COLO668 (cell line): ENCODE measurements at regions not wholly inside any gene's neighbourhood (a gene's known extent, or its start where the extent isn't known, plus 50 kb on each side); places are given as distances from the start of the nearest gene placed in this dataset.
A peak's percentile ranks its signal among the peaks of the same experiment; 100 is the strongest.
"Not testable (repeated sequence)": the region's sequence is repeated elsewhere in the genome, so short reads cannot be mapped to it uniquely, and the experiment has no call there.

Source experiments
- DNase-seq: peaks from one replicate; lab custom pipeline; 2025; ENCODE audit not compliant: unreplicated experiment; lab: John Stamatoyannopoulos, UW

DNA sequence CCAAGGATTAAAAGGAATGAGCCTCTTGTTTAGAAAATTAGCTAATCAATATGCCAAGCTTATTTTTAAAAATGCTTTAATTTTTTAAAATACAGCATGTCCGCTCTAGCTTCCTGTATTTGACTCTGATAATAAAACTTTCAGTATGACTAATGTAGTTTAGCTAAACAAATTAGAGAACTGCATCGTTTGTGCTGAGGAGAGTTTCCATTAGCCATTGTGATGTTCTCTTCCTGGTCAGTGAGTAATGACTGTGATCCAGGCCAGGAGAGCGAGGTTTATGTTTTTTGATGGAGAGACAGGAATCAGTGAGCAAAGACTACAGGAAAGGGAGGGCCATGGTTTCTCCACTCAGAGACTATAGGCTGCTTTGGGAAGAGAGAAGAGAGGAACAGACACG, 237.2 kb upstream of the ETAA1 start:
- DNase-seq, result no peak

DNA sequence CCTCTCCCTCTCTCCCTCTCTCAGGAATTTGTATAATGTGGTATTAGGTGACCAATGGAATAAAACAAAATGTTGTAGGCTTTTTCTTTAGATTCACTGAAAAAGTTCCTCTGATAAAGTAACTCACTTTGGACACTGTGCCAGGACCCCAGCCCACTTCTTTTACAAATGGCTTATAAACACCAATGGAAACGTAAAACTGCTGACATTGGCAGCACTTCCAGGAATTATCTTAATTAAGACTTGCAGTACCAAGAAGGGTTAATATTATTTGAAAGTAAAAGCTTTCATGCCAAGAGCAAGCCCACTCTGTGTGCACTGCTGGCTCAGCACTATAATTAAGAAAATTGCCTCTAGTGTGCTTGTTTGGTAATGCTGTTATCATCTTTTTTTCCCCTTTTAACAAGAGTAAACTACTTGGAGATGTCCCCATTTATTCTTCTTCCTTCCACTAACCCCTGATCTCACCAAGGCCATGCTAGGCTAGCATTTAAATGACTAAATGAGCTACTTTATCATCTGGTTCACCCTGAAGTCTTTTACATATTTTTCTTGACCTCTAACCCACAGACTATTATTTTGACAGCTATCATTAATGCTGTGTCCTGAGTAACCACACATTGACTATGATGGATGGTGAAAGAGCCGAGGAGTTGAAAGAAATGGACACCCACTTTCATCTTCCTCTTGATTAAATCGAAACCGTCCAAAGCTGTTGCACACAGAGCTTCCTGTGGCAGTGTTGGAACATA, 232.2 kb upstream of the ETAA1 start:
- DNase-seq, result no peak

DNA sequence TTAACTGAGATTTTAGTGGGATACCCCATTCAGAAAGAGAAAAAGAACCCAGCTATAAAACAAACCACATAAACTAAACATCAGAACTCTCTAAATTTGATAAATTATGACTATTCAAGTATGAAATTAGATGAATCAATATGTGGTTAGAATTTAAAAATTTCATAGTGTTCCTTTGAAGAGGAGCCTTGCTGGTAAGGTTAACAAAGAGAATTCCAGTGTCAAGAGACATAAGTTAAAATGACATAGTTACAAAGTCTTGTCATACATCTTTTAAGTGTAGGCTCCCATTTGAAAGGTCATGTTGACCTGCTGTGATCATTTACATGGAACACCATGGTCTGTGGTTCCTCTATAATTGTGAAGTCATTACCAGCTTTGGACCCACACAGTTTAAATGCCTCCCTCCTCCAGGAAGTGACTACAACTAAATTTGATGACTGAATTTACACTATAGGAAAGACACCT, 231.6 kb upstream of the ETAA1 start:
- DNase-seq, result no peak

DNA sequence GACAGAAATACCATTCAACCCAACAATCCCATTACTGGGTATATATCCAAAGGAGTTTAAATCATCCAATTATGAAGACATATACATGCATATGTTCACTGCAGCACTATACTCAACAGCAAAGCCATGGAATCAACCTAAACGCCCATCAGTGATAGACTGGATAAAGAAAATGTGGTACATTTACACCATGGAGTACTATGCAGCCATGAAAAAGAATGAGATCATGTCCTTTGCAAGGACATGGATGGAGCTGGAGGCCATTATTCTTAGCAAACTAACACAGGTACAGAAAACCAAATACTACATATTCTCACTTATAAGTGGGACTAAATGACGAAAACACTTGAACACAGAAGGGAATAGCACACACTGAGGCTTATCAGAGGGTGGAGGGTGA, 230.6 kb upstream of the ETAA1 start:
- DNase-seq, result not testable (repeated sequence)

DNA sequence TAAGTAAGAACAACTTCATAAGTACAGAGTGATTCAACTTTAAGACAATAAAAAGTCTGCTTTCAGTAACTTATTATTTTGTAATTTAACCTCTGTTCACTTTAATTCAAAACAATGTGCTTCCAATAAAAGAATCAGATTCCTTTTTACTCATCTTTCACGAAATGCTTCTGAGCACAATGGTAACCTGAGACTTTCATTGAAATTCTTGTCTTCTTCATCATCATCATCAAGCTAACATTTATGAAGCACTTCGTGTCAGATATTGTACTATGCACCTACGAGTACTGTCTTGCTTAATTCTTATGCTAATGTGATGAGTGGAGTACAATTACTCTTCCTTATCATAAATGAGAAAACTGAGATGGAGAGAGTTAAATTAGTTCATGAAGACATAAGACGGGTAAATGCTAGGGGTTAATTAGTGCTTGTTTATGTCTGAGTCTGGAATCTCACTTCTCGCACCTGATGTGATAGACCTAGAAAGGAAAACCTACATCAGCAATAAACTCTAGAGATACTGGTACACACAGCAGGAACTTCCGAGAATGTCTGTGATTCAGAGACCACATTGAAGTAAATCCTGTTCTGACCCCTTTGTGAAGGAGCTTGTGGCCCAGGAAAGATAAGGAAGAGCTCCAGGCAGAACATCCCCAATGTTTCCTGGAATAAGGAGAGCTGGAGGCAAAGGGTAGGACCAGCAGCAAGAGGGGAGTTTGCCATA, 227.6 kb upstream of the ETAA1 start:
- no peak for DNase-seq

DNA sequence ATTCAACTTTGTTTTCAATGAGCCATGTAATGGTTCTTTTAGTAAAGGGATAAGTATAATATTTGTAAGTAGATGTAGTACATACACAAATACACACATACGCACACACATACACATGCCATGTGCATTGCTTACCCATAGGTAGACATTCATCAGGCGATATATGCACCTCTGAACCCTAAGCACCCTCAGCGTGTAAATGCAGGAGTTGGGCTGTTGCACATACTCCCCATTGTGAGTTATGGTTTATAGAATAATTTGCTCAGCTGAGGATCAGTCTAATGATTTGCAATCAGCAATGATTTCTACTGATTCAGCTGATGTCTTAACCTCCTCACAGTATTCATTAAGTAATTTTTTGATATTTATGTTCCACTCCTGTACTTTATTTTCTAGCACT, 217.6 kb upstream of the ETAA1 start:
- no peak for DNase-seq

DNA sequence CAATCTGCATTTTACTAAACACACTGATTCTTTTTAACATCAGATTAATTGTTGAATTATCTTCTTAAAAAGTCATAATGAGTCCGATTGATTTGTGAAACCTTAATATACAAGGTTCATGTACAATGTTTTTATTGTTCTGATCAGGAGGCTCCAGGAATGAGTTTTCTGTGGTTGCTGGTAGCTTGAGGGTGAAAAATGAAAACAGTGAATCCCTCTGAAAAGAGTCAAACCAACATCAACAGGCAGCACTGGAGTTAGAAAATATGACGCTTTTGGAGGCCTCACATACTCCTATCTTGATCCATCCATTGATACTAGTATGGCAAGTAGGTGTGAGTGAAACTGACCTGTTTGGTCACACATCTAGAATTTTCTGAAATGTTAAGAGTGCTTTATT, 216.3 kb upstream of the ETAA1 start:
- no peak for DNase-seq

DNA sequence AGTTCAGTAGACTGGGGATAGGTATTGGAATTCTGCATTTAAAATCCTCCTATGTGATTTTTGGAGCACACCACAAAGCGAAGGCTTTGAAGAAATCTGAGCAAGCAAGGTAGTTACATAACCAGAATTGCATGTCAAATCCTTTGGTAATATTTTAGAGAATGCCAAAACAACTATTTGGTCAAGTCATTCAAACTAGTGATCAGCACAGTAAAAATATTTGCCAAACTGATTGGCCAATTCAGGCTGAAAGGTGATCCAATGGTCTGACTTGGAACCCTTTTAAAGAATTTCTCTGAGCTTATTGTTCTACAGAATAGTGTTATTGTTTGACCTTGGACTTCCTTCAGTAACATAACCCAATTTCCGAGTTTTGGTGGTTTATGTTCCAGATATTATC, 214.2 kb upstream of the ETAA1 start:
- DNase-seq, result no peak

DNA sequence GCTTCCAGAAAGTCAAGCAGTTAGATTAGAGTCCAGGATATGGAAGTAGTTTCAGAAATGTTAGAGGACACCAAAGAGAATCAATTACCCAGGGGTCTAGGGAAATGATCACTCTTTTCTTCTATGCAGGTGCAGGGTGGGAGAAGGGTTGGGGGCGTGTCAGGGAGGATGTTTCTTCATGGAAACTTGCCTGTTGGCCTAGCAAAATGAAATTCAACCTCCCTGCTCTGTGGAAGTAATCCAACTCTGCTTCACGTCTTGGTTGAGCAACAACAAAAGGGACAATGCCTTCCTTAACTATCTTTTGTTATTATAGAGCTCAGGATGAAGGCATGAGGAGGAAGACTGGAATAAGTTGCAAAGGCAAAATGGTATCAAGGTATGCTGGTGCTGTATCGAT, 210.8 kb upstream of the ETAA1 start:
- DNase-seq, result no peak

DNA sequence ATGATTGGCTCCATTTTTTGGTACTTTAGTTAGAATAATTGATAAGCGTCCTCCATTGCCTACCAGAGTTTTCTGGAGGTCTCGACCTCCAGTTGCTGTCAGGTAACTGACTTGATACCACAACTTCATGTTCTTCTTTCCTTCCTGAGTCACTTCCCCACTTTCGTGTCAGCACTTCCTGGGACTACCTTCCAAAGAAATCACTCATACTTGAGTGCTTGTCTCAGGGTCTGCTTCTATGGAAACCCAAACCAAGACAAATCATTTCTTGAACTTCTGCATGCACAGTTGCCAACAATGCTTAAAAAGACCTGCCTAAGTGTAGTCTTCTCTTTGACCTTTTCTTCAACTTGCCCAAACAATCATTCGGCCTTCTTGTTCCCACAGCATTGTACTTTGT, 210.3 kb upstream of the ETAA1 start:
- DNase-seq, result no peak

DNA sequence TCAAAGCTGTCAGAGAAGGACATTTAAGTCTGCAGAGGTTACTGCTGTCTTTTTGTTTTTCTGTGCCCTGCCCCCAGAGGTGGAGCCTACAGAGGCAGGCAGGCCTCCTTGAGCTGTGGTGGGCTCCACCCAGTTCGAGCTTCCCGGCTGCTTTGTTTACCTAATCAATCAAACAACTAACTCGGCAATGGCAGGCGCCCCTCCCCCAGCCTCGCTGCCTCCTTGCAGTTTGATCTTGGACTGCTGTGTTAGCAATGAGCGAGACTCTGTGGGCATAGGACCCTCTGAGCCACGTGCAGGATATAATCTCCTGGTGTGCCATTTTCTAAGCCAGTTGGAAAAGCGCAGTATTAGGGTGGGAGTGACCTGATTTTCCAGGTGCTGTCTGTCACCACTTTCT, 201.8 kb upstream of the ETAA1 start:
- DNase-seq, result not testable (repeated sequence)

DNA sequence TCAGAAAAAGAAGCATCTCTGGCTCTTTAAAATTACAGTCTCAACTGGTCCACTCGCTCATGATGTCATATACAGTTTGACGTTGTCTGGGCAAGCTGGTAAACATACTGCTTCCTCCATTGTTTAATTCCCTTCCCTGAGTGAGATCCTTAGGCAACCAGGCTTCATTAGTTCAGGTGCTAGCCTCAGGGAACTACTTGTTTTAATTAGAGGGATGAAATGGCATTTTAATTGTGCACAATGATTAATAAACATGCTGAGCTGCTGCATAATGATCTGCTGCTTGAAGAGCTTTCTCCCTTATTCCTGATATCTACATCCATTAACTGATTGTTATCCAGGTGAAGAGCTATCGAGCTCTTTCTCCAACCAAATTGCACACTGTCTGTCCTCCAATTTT, 195.6 kb upstream of the ETAA1 start:
- no peak for DNase-seq

DNA sequence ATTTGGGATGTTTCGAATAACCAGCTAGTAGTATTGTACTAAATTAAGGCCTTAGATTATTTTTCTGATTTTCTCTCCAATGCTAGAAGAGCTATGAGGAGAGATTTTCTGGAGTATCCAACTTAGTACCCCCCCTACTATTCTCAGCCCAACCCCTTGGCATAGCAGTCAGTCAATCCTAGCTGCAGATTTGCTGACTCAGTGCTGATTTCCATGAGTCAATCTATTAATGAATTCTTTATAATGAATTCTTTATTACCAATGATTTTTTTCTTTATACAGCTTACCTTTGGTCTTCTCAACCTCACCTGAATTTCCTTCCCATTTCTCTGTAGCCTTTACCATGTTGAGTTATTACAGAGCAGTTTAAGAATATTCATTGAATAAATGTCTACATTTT, 192.8 kb upstream of the ETAA1 start:
- no peak for DNase-seq

DNA sequence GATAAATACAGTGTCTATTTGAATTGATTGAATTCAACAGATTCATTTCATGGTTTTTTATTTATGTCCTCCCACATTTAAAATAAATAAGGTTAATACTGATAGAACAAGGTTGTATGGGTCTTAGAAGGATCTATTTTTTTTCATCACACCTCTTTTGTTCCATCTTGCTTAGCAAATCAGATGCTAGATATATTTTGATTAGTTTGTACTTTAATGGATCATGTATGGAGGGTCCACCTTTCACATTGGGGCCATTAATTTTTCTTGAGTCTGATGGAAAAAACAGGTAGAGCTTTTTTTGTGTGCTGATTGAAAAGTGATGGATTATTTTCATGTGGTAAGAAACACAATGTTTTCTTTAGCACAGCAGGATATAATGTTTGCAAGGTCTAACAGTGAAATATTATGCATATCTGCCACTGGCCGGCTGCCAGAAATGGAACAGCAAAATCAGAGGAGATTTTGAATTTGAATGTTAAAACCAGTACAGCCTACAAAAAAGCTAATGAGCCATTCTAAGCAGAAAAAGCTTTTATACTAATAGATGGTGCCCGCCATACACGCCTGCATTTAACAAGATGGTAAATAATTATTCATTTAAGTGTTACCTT, 188.1 kb upstream of the ETAA1 start:
- no peak for DNase-seq

DNA sequence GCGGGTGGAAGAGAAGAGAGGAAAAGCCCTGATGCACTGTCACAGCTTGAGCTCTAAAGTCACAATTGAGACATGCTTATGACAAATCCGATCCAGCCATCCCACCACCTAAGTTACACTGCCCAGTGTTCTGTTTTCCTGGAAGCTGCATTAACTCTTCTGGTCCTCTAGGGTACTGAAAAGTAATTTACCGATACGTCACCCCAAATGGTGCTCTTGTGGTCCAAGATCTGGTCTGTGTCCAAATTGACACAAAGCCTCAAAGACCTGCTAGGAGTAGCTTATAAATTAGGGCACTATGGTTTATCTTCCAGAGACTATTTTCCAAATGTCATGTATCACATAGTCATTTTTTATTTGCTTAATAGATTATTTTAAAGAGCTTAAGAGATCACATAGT, 186.7 kb upstream of the ETAA1 start:
- no peak for DNase-seq

DNA sequence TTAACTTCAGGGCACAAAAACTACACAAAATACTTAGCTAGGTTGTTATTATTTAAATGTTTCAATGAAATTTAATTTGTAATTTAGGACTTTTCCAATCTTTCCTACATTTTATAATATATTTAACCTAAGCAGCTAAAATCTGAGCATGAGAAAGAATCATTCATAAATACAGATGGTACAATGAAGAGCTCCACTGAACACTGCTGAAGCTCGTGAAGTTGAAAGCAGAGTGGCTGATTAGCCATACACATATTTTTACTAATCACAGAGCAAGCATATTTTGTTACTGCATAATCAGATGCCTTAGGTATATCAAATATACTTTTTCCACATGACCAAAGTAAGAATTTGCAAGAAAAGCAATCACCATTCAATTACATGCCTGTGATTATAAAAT, 184.9 kb upstream of the ETAA1 start:
- no peak for DNase-seq

DNA sequence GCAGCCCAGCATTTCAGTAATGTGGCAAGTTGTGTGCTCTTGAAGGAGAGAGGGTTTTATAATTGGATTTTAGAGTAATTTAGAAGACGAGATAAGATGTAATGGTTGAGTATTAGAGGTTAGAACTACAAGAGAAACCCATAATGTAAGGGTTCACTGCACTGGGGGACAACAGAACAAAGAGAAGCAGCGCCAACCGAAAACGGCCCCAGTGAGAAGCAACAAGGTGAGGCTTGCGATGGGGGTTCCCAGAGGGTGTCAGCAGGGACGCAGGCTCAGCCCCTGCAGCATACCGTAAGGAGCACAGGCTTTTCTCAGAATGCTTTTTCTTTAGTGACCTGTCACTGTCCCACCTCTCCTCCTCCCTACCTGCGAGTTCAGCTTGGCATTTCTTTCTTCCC, 183.9 kb upstream of the ETAA1 start:
- DNase-seq, result no peak

DNA sequence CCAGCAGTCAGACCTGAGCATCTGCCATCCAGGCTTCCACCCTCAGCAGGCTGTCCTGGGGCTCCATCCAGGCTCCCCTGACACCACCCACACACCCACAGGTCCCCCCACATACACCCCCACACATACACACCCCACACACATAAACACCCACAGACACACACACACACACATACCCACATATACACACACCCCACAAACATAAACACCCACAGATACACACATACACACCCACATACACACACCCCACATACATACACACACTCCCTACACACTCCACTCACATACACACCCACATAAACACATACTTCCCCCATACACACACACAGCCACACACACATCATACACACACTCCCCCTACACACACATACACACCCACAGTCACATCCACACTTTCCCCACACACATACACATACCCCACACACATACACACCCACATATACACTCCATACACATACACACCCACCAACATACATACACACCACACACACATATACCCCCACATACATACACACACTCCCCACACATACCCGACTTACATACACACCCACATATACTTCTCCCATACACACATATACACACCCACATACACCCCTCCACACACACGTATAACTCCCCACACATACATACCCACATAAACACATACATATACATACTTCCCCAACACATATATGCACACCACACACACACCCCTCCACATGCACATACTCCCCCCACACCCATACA, 183.3 kb upstream of the ETAA1 start:
- DNase-seq, result no peak

DNA sequence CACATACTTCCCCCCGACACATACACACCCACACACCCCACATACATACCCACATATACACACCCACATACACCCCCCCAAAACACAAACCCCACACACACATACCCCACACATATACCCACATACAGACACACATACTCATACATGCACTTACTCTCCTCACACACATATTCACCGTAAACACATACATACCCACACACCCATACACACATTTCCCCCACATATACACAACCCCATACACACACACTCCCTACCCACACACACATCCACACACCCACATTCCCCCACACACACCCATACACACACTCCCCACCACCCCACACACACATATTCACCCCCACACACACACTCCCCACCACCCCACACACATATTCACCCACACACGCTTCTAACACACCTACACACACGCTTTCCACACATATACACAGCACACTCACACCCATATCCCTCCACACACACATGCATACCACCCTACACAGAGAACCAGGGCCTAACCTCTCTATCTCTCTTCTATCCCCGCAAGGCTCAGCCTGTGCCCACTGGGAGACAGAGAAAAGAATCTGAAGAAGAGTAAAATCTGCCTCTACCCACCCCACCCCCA, 182.4 kb upstream of the ETAA1 start:
- DNase-seq, result no peak

DNA sequence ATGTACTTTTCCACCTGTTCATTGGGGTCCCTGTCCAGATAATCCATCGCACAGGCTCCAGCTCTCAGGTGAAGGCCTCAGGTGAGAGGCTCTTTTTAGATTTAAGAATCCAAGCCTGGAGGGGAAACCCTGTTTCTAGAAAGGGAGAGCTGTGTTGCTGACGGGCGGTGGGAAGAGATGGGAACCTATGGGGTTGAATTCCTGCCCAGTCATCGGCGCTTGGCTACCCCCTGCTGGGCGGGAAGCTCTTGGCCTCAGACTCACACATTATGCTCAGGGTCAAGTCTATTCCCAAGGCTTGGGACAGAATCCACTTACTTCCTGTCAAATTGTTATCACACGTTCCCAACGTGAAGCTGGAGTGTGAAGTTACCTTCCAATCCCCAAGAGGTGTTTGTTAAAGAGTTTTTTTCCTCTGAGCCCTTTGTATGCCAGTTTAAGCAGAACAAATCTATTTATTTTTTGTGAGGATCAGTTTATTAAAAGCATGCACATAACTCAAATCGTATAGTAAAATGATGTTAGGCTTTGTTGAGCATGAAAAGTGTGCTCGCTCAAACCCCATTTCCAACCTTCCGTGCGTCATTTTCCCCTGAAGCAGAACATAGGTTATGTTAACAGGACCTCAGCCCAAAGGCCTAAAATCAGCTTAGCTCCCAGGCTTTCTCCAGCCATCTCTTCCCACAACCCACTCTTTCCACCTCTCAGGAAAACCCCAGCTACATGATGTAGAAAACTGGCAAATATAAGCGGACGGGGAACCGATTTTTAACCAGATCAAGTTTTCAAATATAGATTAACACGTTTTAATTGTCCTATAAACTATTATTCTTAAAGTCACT, 181.7 kb upstream of the ETAA1 start:
- peak; percentile 42 for DNase-seq
